ENCODE measurements at regions not wholly inside any gene's neighbourhood (a gene's known extent, or its start where the extent isn't known, plus 50 kb on each side); places are given as distances from the start of the nearest gene placed in this dataset.

GRCh38 chr6:169981568-169981967 is 230.1 kb downstream of the ERMARD start:
- in situ Hi-C loops (cut with MboI; ENCODE audit: low sequenced_read_pairs, unreplicated experiment): no loop called here
- no peak for TF ChIP-seq CTCF (IDR thresholded peaks at IDR 0.05; ENCODE audit: borderline replicate concordance, control extremely low read depth, extremely low read depth, insufficient read depth, missing control alignments)
- DNase-seq (ENCODE audit: low spot score): no peak

- no peak for DNase-seq (ENCODE audit: low spot score)
- no peak for TF ChIP-seq CTCF (IDR thresholded peaks at IDR 0.05; ENCODE audit: borderline replicate concordance, control extremely low read depth, extremely low read depth, insufficient read depth, missing control alignments)
- in situ Hi-C loops (cut with MboI; ENCODE audit: low sequenced_read_pairs, unreplicated experiment): no loop called here
Observed at GRCh38 chr6:169980826-169981450, 229.5 kb downstream of the ERMARD start.

- in situ Hi-C loops (cut with MboI; ENCODE audit: low sequenced_read_pairs, unreplicated experiment): no loop called here
- TF ChIP-seq CTCF (IDR thresholded peaks at IDR 0.05; ENCODE audit: borderline replicate concordance, control extremely low read depth, extremely low read depth, insufficient read depth, missing control alignments): no peak
- DNase-seq (ENCODE audit: low spot score): no peak
Observed at GRCh38 chr6:169979873-169980432, 228.5 kb downstream of the ERMARD start.

GRCh38 chr6:169978615-169979161 is 227.3 kb downstream of the ERMARD start:
- no peak for TF ChIP-seq CTCF (IDR thresholded peaks at IDR 0.05; ENCODE audit: borderline replicate concordance, control extremely low read depth, extremely low read depth, insufficient read depth, missing control alignments)
- DNase-seq (ENCODE audit: low spot score): no peak
- in situ Hi-C loops (cut with MboI; ENCODE audit: low sequenced_read_pairs, unreplicated experiment): no loop called here

GRCh38 chr6:169977434-169978265 is 226.2 kb downstream of the ERMARD start:
- in situ Hi-C loops (cut with MboI; ENCODE audit: low sequenced_read_pairs, unreplicated experiment): no loop called here
- DNase-seq (ENCODE audit: low spot score): no peak

More at GRCh38 chr6:169977434-169978265, 226.2 kb downstream of the ERMARD start:
- no peak for TF ChIP-seq CTCF (IDR thresholded peaks at IDR 0.05; ENCODE audit: borderline replicate concordance, control extremely low read depth, extremely low read depth, insufficient read depth, missing control alignments)
